H1 (cell line): ENCODE measurements at regions not wholly inside any gene's neighbourhood (a gene's known extent, or its start where the extent isn't known, plus 50 kb on each side); places are given as distances from the start of the nearest gene placed in this dataset.

Experiments
- ASH2L ChIP-seq: fragments of 200-600, 300-600 bp; sonication (generic); IDR thresholded peaks from one replicate; pipeline ENCODE4 v1.7.1; 2017; ENCODE audit warnings: low read length
- BRCA1 ChIP-seq: IDR thresholded peaks from 2 replicates; pipeline ENCODE4 v1.6.1; 2012; ENCODE audit warnings: low read depth, low read length, improper control_type of control experiment
- CBX5 ChIP-seq: fragments of 300-800, 300-1000 bp; sonication (generic); IDR thresholded peaks from 2 replicates; pipeline ENCODE4 v1.7.1; 2016; ENCODE audit warnings: antibody characterized with exemption, low read length, low read depth
- GABPA ChIP-seq: IDR thresholded peaks from 2 replicates; pipeline ENCODE4 v1.6.1; 2011; ENCODE audit warnings: mild to moderate bottlenecking, low read length, moderate library complexity, borderline replicate concordance; ENCODE audit not compliant: insufficient read depth
- MAFK ChIP-seq: IDR thresholded peaks from 2 replicates; pipeline ENCODE4 v1.6.1; 2012; ENCODE audit warnings: low read depth, mild to moderate bottlenecking, improper control_type of control experiment, low read length
- RXRA ChIP-seq: IDR thresholded peaks from 2 replicates; pipeline ENCODE4 v1.6.1; 2011; ENCODE audit warnings: low read depth, mild to moderate bottlenecking, low read length, moderate library complexity; ENCODE audit not compliant: insufficient read depth
- SP4 ChIP-seq: IDR thresholded peaks from 2 replicates; pipeline ENCODE4 v1.6.1; 2012; ENCODE audit warnings: low read length, inconsistent platforms

DNA sequence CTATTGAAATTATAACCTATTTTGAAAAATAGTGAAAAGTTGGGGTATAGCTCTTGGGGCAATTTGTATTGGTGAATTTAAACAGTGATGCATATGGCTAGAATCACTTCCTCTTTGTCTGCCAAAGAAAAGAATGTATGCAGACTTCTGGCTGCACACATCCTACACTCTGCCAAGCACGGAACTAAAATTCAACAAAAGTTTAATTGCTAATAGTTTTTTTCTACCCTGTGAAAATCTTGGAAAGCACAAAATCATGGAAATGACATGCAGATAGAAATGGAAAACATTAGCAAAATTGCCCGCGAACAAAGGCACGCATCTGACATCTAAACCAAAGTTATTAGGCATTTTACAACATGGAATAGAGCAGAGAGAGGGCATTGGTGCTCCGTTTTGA lies 106.4 kb upstream of the PDE10A start (continued):
- TF ChIP-seq CBX5: no peak
- no peak for TF ChIP-seq SP4
- no peak for TF ChIP-seq MAFK
- no peak for TF ChIP-seq ASH2L
- no peak for TF ChIP-seq GABPA
- TF ChIP-seq RXRA: no peak
- TF ChIP-seq BRCA1: no peak
